ENCODE measurements at regions not wholly inside any gene's neighbourhood (a gene's known extent, or its start where the extent isn't known, plus 50 kb on each side); places are given as distances from the start of the nearest gene placed in this dataset.

- no peaks in the 10 kb centered on the region for H3K79me2 ChIP-seq (ENCODE audit: insufficient read depth)
- no peak for TF ChIP-seq SMC3 (IDR thresholded peaks at IDR 0.05; ENCODE audit: low read depth, low read length)
- H3K9me3 ChIP-seq, result 0 out of 2 replicates have a peak, but pooled peaks cover 3% of the 10 kb centered on the region
- no peak for DNase-seq
- no peak overlapping the region for H3K4me3 ChIP-seq (ENCODE audit: low read depth in 2 of 2, low read length in 1 of 2)
- H3K4me2 ChIP-seq, result no peak overlapping the region
- 74% methylated on average over 6 of the region's 19 CpGs for WGBS (ENCODE audit: low lambda C conversion rate)
- no peaks in the 10 kb centered on the region for H3K9me2 ChIP-seq
- H3F3A ChIP-seq (replicated peaks; ENCODE audit: insufficient read depth), result no peaks in the 10 kb centered on the region
- no peaks in the 10 kb centered on the region for H4K20me1 ChIP-seq (ENCODE audit: insufficient read depth)
- no peaks in the 10 kb centered on the region for H3K27me3 ChIP-seq (ENCODE audit: insufficient read depth)
- H3K27ac ChIP-seq (ENCODE audit: low read depth in 2 of 2, low read length in 1 of 2), result no peak overlapping the region
- peaks cover 0 to 3% of the 10 kb centered on the region in 2 experiments; a peak in 1 of 4 replicates for H3K4me1 ChIP-seq (ENCODE audit: control insufficient read depth in 1 of 2, insufficient read depth in 2 of 2, low read depth in 1 of 2, low read length in 1 of 2)
- H3K9ac ChIP-seq, result no peak overlapping the region
- H2AFZ ChIP-seq (ENCODE audit: low read depth), result no peak overlapping the region
- CTCF ChIA-PET, result no interaction called here
- no peaks in the 10 kb centered on the region for H3K36me3 ChIP-seq (replicated peaks in 1 of 2; ENCODE audit: control insufficient read depth in 1 of 2, insufficient read depth in 2 of 2, low read length in 1 of 2)
- POLR2A ChIA-PET, result interaction anchor here (0.6 kb wide), 1 partner anchor 45 kb away, joined by 5 read pairs; no protein-coding TSS in a partner anchor
Measured at GRCh38 chr5:174901336-174901735, 177.0 kb downstream of the MSX2 start.

- ChIA-PET POLR2A (no interaction called here), CTCF (interaction anchor here (1.2 to 1.4 kb wide), 3 partner anchors 9 to 36 kb away, joined by 4 to 10 read pairs (median 5); no protein-coding TSS in a partner anchor)
- no peaks in the 10 kb centered on the region for H4K20me1 ChIP-seq (ENCODE audit: insufficient read depth)
- TF ChIP-seq EP300 (IDR thresholded peaks at IDR 0.05; ENCODE audit: borderline replicate concordance in 1 of 2, low read depth in 1 of 2, low read length in 1 of 2), result no peak
- TF ChIP-seq MEF2A (IDR thresholded peaks at IDR 0.05; ENCODE audit: borderline replicate concordance, low read depth), result no peak
- TF ChIP-seq TCF12 (IDR thresholded peaks at IDR 0.05), result no peak
- no peak for TF ChIP-seq FOXM1 (IDR thresholded peaks at IDR 0.05; ENCODE audit: low read depth)
- TF ChIP-seq MAX (IDR thresholded peaks at IDR 0.05; ENCODE audit: low read depth), result no peak
- H3K9ac ChIP-seq, result no peak overlapping the region
- H3K4me1 ChIP-seq (ENCODE audit: control insufficient read depth in 1 of 2, insufficient read depth in 2 of 2, low read depth in 1 of 2, low read length in 1 of 2), result peaks cover 0 to 3% of the 10 kb centered on the region in 2 experiments; a peak in 1 of 4 replicates
- H3F3A ChIP-seq (replicated peaks; ENCODE audit: insufficient read depth), result no peaks in the 10 kb centered on the region
- H3K27ac ChIP-seq (ENCODE audit: low read depth in 2 of 2, low read length in 1 of 2), result no peak overlapping the region
- no peaks in the 10 kb centered on the region for H3K9me2 ChIP-seq
- no peaks in the 10 kb centered on the region for H3K79me2 ChIP-seq (ENCODE audit: insufficient read depth)
- no peak overlapping the region for H2AFZ ChIP-seq (ENCODE audit: low read depth)
- 28% methylated on average over 7 of the region's 7 CpGs for WGBS (ENCODE audit: low lambda C conversion rate)
- no peaks in the 10 kb centered on the region for H3K27me3 ChIP-seq (ENCODE audit: insufficient read depth)
- H3K4me2 ChIP-seq, result no peak overlapping the region
- 0 out of 2 replicates have a peak, but pooled peaks cover 3% of the 10 kb centered on the region for H3K9me3 ChIP-seq
- H3K36me3 ChIP-seq (replicated peaks in 1 of 2; ENCODE audit: control insufficient read depth in 1 of 2, insufficient read depth in 2 of 2, low read length in 1 of 2), result no peaks in the 10 kb centered on the region
- H3K4me3 ChIP-seq (ENCODE audit: low read depth in 2 of 2, low read length in 1 of 2), result no peak overlapping the region
- DNase-seq, result no peak
Measured at GRCh38 chr5:174900240-174900865, 176.0 kb downstream of the MSX2 start.

GRCh38 chr5:174897281-174897950 is 173.0 kb downstream of the MSX2 start:
- Histone ChIP-seq H3K4me3 (ENCODE audit: low read depth in 2 of 2, low read length in 1 of 2) (no peak overlapping the region), H3K79me2 (ENCODE audit: insufficient read depth) (no peaks in the 10 kb centered on the region), H2AFZ (ENCODE audit: low read depth) (no peak overlapping the region), H3K4me1 (ENCODE audit: control insufficient read depth in 1 of 2, insufficient read depth in 2 of 2, low read depth in 1 of 2, low read length in 1 of 2) (peaks cover 0 to 3% of the 10 kb centered on the region in 2 experiments; a peak in 1 of 4 replicates), H3K27me3 (ENCODE audit: insufficient read depth) (no peaks in the 10 kb centered on the region), H3K9ac (no peak overlapping the region), H3K9me2 (no peaks in the 10 kb centered on the region), H3K4me2 (no peak overlapping the region), H3K36me3 (replicated peaks in 1 of 2; ENCODE audit: control insufficient read depth in 1 of 2, insufficient read depth in 2 of 2, low read length in 1 of 2) (no peaks in the 10 kb centered on the region), H3K9me3 (0 out of 2 replicates have a peak, but pooled peaks cover 3% of the 10 kb centered on the region), H3F3A (replicated peaks; ENCODE audit: insufficient read depth) (no peaks in the 10 kb centered on the region), H4K20me1 (ENCODE audit: insufficient read depth) (no peaks in the 10 kb centered on the region), H3K27ac (ENCODE audit: low read depth in 2 of 2, low read length in 1 of 2) (no peak overlapping the region)
- WGBS (ENCODE audit: low lambda C conversion rate), result 34% methylated on average over 4 of the region's 4 CpGs
- CTCF ChIA-PET, result no interaction called here
- TF ChIP-seq RXRA (IDR thresholded peaks at IDR 0.05; ENCODE audit: borderline replicate concordance, low read depth) (no peak), TAF1 (IDR thresholded peaks at IDR 0.05; ENCODE audit: borderline replicate concordance, low read depth, low read length) (no peak), MAX (IDR thresholded peaks at IDR 0.05; ENCODE audit: low read depth) (no peak), PBX3 (IDR thresholded peaks at IDR 0.05) (no peak), JUND (IDR thresholded peaks at IDR 0.05) (no peak), USF2 (IDR thresholded peaks at IDR 0.05; ENCODE audit: borderline replicate concordance, low read depth, low read length) (no peak), SIN3A (IDR thresholded peaks at IDR 0.05; ENCODE audit: borderline replicate concordance, low read depth, low read length) (no peak), TEAD4 (IDR thresholded peaks at IDR 0.05; ENCODE audit: borderline replicate concordance, insufficient read depth) (no peak), RFX5 (IDR thresholded peaks at IDR 0.05; ENCODE audit: low read length) (no peak), NFIC (IDR thresholded peaks at IDR 0.05; ENCODE audit: borderline replicate concordance) (no peak), RAD21 (IDR thresholded peaks at IDR 0.05; ENCODE audit: low read length) (no peak), ELF1 (IDR thresholded peaks at IDR 0.05) (no peak), MEF2A (IDR thresholded peaks at IDR 0.05; ENCODE audit: borderline replicate concordance, low read depth) (no peak)
- DNase-seq, result no peak
- POLR2A ChIA-PET, result no interaction called here

Data from SK-N-SH (cell line).